ENCODE measurements at regions not wholly inside any gene's neighbourhood (a gene's known extent, or its start where the extent isn't known, plus 50 kb on each side); places are given as distances from the start of the nearest gene placed in this dataset.

DNA sequence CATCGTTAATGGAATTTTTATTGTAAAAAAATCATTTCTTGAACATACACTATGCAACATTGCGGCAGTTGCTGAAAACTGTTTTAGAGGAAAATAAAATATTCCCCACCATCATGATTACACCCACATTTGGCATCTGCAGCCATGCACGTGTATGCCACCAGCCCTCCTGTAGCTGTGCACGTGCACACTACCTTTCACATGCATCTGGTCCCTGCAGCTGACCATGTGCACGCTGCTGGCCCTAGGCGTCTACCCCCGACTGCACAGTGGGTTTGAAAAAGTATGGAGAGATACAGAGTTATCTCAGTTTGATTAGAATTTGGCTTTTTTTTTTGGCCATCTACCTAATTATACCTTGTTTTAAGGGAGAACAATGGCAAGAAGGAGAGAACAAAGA is 569.8 kb upstream of the IGFBP7 start:
- H3K27me3 ChIP-seq (ENCODE audit: control insufficient read depth, insufficient read depth, low read length) = no peaks in the 10 kb centered on the region
- H3K27ac ChIP-seq (ENCODE audit: low read depth, low read length) = no peak overlapping the region
- no peaks in the 10 kb centered on the region for H3K9me3 ChIP-seq (ENCODE audit: control insufficient read depth, insufficient read depth, low read length)
- H3K9ac ChIP-seq (ENCODE audit: low read depth, low read length) = no peak overlapping the region
- no peaks in the 10 kb centered on the region for H3K36me3 ChIP-seq (ENCODE audit: control insufficient read depth, insufficient read depth, low read length)
- peaks cover 11% of the 10 kb centered on the region for H3K4me1 ChIP-seq (ENCODE audit: control insufficient read depth, insufficient read depth, low read length)
- no peak overlapping the region for H3K4me3 ChIP-seq (ENCODE audit: low read depth, low read length)

DNA sequence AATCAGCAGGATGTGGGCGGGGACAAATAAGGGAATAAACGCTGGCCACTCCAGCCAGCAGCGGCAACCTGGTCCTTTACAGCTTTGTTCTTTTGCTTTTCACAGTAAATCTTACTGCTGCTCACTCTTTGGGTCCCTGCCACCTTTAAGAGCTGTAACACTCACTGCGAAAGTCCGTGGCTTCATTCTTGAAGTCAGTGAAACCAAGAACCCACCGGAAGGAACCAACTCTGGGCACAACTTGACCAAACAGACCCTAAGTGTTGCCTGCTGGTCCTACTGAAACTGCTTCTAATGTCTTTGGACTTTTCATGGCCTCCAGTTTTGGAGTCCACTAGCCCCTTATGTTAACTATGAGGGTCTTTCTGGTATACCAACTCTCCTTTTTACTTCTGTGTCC is 566.2 kb upstream of the IGFBP7 start:
- Histone ChIP-seq H3K27ac (ENCODE audit: low read depth, low read length) (no peak overlapping the region), H3K4me1 (ENCODE audit: control insufficient read depth, insufficient read depth, low read length) (peaks cover 11% of the 10 kb centered on the region), H3K9me3 (ENCODE audit: control insufficient read depth, insufficient read depth, low read length) (no peaks in the 10 kb centered on the region), H3K27me3 (ENCODE audit: control insufficient read depth, insufficient read depth, low read length) (no peaks in the 10 kb centered on the region), H3K9ac (ENCODE audit: low read depth, low read length) (no peak overlapping the region), H3K36me3 (ENCODE audit: control insufficient read depth, insufficient read depth, low read length) (no peaks in the 10 kb centered on the region), H3K4me3 (ENCODE audit: low read depth, low read length) (no peak overlapping the region)

DNA sequence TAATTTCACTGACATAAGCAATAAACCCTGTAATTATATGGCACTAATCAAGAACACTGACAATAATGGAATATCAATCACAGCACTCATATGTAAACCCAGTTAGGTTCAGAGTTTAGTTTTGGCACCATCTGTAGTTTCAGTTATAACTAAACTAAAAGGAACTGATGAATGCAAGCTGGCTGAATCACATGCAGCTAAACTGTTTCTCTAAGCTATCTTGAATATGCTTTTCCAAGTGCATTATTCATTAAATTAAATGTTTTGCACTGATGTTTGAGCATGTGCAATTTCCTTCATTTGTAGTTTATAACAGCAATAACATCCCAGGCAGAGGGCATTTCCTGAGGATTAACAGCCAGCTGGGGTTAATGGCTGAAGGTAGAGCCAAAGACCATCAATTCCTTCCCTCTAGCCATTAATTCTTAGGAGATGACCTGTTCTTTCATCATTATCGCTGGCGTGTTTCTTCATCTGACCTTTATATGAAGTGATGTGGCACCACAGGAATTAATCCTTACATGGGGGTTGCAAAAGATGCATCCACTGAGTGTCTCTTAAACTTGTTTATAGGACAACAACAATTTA is 562.8 kb upstream of the IGFBP7 start:
- Histone ChIP-seq H3K9me3 (ENCODE audit: control insufficient read depth, insufficient read depth, low read length) (no peaks in the 10 kb centered on the region), H3K4me1 (ENCODE audit: control insufficient read depth, insufficient read depth, low read length) (peaks cover 5% of the 10 kb centered on the region), H3K36me3 (ENCODE audit: control insufficient read depth, insufficient read depth, low read length) (no peaks in the 10 kb centered on the region), H3K27ac (ENCODE audit: low read depth, low read length) (no peak overlapping the region), H3K9ac (ENCODE audit: low read depth, low read length) (no peak overlapping the region), H3K4me3 (ENCODE audit: low read depth, low read length) (no peak overlapping the region), H3K27me3 (ENCODE audit: control insufficient read depth, insufficient read depth, low read length) (no peaks in the 10 kb centered on the region)

DNA sequence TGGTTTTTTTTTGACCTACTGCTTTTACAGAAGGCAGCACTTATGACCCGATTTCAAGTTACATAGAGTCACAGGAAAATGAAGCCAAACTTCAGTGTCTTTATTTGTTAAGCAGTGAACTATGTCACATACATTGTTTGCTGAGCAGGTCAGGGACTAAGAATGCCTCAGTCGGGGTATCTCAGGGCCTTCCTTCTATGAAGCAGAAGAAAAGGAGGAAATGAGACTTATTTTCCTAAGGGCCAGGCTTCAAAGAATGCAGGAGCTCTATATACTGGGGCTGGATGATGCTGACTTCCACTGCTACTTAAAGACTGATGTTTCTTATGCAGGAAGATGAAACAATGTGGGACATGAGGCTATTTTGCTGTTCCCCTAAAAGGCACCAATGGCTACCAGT is 558.4 kb upstream of the IGFBP7 start:
- no peaks in the 10 kb centered on the region for H3K27me3 ChIP-seq (ENCODE audit: control insufficient read depth, insufficient read depth, low read length)
- H3K4me1 ChIP-seq (ENCODE audit: control insufficient read depth, insufficient read depth, low read length) = no peaks in the 10 kb centered on the region
- no peak overlapping the region for H3K27ac ChIP-seq (ENCODE audit: low read depth, low read length)
- no peaks in the 10 kb centered on the region for H3K9me3 ChIP-seq (ENCODE audit: control insufficient read depth, insufficient read depth, low read length)
- H3K36me3 ChIP-seq (ENCODE audit: control insufficient read depth, insufficient read depth, low read length) = no peaks in the 10 kb centered on the region
- no peak overlapping the region for H3K9ac ChIP-seq (ENCODE audit: low read depth, low read length)
- no peak overlapping the region for H3K4me3 ChIP-seq (ENCODE audit: low read depth, low read length)

DNA sequence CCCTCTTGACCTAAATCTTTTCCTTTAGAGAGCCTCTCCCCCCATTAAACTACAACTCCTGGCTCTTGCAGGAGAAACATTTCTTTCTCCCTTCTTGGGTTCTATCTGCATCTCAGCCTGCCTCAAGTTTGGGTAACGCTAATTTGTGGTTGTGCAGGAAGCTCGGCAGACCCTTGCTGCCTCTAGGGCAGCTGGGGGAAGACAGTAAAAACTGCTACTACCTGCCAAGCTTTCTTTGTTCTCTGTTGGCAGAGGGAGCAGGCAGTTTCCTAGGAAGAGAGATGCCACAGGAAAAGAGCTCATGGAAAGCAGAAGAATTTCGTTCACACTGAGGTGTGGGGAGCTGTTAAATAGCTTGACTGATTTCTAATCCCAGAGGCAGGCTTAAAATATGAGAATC is 555.6 kb upstream of the IGFBP7 start:
- Histone ChIP-seq H3K36me3 (ENCODE audit: control insufficient read depth, insufficient read depth, low read length) (no peaks in the 10 kb centered on the region), H3K27me3 (ENCODE audit: control insufficient read depth, insufficient read depth, low read length) (no peaks in the 10 kb centered on the region), H3K9ac (ENCODE audit: low read depth, low read length) (no peak overlapping the region), H3K4me1 (ENCODE audit: control insufficient read depth, insufficient read depth, low read length) (no peaks in the 10 kb centered on the region), H3K9me3 (ENCODE audit: control insufficient read depth, insufficient read depth, low read length) (no peaks in the 10 kb centered on the region), H3K27ac (ENCODE audit: low read depth, low read length) (no peak overlapping the region), H3K4me3 (ENCODE audit: low read depth, low read length) (no peak overlapping the region)

DNA sequence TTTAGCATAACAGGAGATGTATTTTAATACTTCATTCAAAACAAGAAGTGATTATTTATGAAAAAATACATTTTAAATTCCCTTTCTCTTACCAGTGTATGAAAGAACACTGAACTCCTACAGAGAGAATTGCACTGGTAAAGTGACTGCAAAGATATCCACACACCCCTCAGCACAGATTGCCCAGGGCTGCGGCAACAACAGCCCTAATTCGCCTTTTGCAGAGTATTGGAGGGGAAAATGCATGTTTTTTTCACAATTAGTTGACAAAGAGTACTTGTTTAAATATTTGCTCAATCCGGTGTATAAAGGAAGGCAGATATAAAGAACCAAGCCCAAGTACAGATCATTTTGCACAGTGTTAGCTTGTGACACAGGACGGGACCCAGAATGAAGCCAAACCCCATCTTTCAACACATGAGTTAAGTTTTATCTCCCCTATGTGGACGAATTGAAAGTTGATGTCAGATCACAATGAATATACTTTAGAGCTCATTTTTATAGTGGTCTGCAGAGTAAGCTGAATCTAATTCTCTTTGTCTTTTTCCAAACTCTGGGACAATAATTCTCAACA is 551.4 kb upstream of the IGFBP7 start:
- no peaks in the 10 kb centered on the region for H3K4me1 ChIP-seq (ENCODE audit: control insufficient read depth, insufficient read depth, low read length)
- no peaks in the 10 kb centered on the region for H3K9me3 ChIP-seq (ENCODE audit: control insufficient read depth, insufficient read depth, low read length)
- no peak overlapping the region for H3K9ac ChIP-seq (ENCODE audit: low read depth, low read length)
- no peaks in the 10 kb centered on the region for H3K36me3 ChIP-seq (ENCODE audit: control insufficient read depth, insufficient read depth, low read length)
- H3K27ac ChIP-seq (ENCODE audit: low read depth, low read length) = no peak overlapping the region
- H3K27me3 ChIP-seq (ENCODE audit: control insufficient read depth, insufficient read depth, low read length) = no peaks in the 10 kb centered on the region
- H3K4me3 ChIP-seq (ENCODE audit: low read depth, low read length) = no peak overlapping the region

DNA sequence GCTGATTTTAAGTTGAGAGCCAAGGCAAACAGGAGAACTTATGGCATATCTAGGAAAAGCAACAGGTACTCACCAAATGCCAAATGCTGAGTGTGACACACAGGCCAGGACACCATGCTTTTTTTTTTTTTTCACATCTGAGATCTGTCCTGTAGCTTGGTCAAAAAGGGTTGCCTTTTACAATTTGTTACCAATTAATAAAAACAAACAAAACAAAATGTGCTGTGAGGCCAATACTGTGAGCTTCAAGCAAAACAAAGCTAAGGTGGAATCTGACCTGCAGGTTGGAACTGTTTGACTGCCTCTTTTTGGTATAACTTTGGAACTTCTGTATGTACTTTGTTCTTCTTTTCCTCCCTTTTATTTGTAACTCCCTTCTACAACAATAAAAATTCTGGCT is 548.5 kb upstream of the IGFBP7 start:
- H3K9me3 ChIP-seq (ENCODE audit: control insufficient read depth, insufficient read depth, low read length) = no peaks in the 10 kb centered on the region
- no peaks in the 10 kb centered on the region for H3K27me3 ChIP-seq (ENCODE audit: control insufficient read depth, insufficient read depth, low read length)
- H3K36me3 ChIP-seq (ENCODE audit: control insufficient read depth, insufficient read depth, low read length) = no peaks in the 10 kb centered on the region
- no peak overlapping the region for H3K4me3 ChIP-seq (ENCODE audit: low read depth, low read length)
- H3K4me1 ChIP-seq (ENCODE audit: control insufficient read depth, insufficient read depth, low read length) = no peaks in the 10 kb centered on the region
- no peak overlapping the region for H3K9ac ChIP-seq (ENCODE audit: low read depth, low read length)
- H3K27ac ChIP-seq (ENCODE audit: low read depth, low read length) = no peak overlapping the region

DNA sequence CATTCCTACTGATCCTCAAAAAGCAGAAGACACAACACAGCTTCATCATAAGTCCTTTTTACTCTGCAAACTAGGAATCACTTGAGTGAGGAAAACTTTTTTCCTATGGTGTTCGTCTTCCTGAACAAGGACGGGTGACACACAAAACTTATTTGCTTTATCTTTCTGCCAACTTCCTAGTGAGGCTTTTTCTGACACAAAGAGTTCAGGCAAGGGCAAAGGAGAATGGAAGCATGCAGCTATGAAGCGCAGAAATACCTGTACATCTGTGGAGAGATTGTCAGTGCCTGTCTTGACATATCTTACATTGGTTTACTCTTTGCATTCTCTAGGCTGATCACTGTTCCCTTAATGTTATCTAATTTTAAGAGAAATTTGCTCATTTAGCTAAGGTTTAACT is 548.0 kb upstream of the IGFBP7 start:
- no peaks in the 10 kb centered on the region for H3K27me3 ChIP-seq (ENCODE audit: control insufficient read depth, insufficient read depth, low read length)

DNA sequence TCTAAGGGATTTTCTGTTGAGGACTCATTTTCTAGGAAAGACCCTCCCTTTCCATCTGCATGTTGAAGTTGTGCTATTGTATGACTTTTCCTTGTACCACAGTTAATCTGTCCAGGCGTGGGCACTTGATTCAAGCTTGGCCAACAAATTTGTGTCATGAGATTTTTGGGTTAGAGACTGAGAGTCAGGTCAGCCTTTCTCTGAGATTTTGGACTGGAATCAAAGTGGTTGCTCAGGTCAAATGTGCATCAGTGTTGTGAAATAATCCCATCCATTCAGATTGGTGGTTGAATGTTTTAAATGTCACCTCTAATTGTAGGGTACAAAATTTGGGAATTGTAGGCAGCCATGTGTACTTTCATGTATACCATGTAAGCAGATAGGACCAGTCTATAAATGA is 545.2 kb upstream of the IGFBP7 start:
- H3K4me1 ChIP-seq (ENCODE audit: control insufficient read depth, insufficient read depth, low read length) = no peaks in the 10 kb centered on the region
- H3K4me3 ChIP-seq (ENCODE audit: low read depth, low read length) = no peak overlapping the region
- H3K27ac ChIP-seq (ENCODE audit: low read depth, low read length) = no peak overlapping the region
- no peak overlapping the region for H3K9ac ChIP-seq (ENCODE audit: low read depth, low read length)
- no peaks in the 10 kb centered on the region for H3K36me3 ChIP-seq (ENCODE audit: control insufficient read depth, insufficient read depth, low read length)
- no peaks in the 10 kb centered on the region for H3K9me3 ChIP-seq (ENCODE audit: control insufficient read depth, insufficient read depth, low read length)
- no peaks in the 10 kb centered on the region for H3K27me3 ChIP-seq (ENCODE audit: control insufficient read depth, insufficient read depth, low read length)

More for the DNA sequence above, 548.0 kb upstream of the IGFBP7 start:
- Histone ChIP-seq H3K4me1 (ENCODE audit: control insufficient read depth, insufficient read depth, low read length) (no peaks in the 10 kb centered on the region), H3K27ac (ENCODE audit: low read depth, low read length) (no peak overlapping the region), H3K36me3 (ENCODE audit: control insufficient read depth, insufficient read depth, low read length) (no peaks in the 10 kb centered on the region), H3K9me3 (ENCODE audit: control insufficient read depth, insufficient read depth, low read length) (no peaks in the 10 kb centered on the region), H3K9ac (ENCODE audit: low read depth, low read length) (no peak overlapping the region), H3K4me3 (ENCODE audit: low read depth, low read length) (no peak overlapping the region)

DNA sequence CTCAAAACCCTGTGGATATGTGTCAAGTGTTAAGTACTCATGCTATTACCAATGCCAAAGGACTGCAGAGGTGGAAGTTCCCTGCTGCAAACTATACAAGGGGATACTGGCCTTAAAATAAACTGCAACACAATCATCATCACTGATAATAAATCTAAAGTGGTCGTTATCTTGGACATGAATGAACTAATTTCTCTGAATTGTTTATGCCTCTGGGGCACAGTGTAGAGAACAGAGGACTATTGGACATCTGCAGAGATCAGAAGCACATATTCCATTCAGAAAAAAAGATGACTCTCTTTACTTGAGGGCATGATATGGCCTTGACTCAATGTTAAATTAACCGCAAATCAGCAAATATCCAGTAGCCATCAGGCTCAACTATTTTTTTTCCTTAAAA is 542.6 kb upstream of the IGFBP7 start:
- Histone ChIP-seq H3K9me3 (ENCODE audit: control insufficient read depth, insufficient read depth, low read length) (no peaks in the 10 kb centered on the region), H3K36me3 (ENCODE audit: control insufficient read depth, insufficient read depth, low read length) (no peaks in the 10 kb centered on the region), H3K27me3 (ENCODE audit: control insufficient read depth, insufficient read depth, low read length) (no peaks in the 10 kb centered on the region), H3K4me1 (ENCODE audit: control insufficient read depth, insufficient read depth, low read length) (no peaks in the 10 kb centered on the region), H3K4me3 (ENCODE audit: low read depth, low read length) (no peak overlapping the region), H3K27ac (ENCODE audit: low read depth, low read length) (no peak overlapping the region), H3K9ac (ENCODE audit: low read depth, low read length) (no peak overlapping the region)

DNA sequence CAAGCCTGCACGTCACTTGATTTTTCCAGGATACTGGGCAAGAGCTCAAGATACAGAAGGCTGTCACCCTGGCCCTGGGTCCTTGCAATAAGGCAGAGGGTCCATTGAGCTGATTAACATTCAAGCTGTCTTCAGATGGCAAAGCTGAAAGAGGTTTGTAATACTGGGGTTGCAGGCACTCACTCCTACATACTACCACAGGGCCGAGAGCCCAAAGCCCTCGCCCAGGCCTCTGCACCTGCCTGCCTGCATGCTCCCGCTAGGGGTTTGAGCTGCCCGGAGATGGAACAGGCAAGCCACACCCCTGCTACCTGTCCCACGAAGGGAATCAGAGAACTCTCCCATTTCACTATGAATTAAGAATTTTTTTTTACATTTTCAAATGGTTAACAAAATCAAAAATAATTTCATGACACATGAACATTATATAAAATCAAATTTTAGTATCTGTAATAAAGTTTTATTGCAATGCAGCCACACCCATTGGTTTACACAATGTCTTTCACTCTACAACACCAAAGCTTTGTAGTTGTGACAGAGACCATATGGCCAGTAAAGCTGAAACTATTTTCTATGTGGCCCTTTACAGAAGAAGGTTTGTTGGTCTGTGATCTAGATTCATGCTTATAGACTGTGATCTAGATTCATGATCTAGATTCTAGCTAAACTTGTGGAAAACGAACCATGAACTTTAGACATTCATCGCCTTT is 530.4 kb upstream of the IGFBP7 start:
- H3K4me1 ChIP-seq (ENCODE audit: control insufficient read depth, insufficient read depth, low read length) = peaks cover 20% of the 10 kb centered on the region
- H3K27ac ChIP-seq (ENCODE audit: low read depth, low read length) = no peak overlapping the region
- no peak overlapping the region for H3K9ac ChIP-seq (ENCODE audit: low read depth, low read length)
- H3K9me3 ChIP-seq (ENCODE audit: control insufficient read depth, insufficient read depth, low read length) = no peaks in the 10 kb centered on the region
- H3K4me3 ChIP-seq (ENCODE audit: low read depth, low read length) = no peak overlapping the region
- H3K36me3 ChIP-seq (ENCODE audit: control insufficient read depth, insufficient read depth, low read length) = no peaks in the 10 kb centered on the region
- no peaks in the 10 kb centered on the region for H3K27me3 ChIP-seq (ENCODE audit: control insufficient read depth, insufficient read depth, low read length)

Data from HUES48 (cell line).